H9 (cell line): ENCODE measurements at regions not wholly inside any gene's neighbourhood (a gene's known extent, or its start where the extent isn't known, plus 50 kb on each side); places are given as distances from the start of the nearest gene placed in this dataset.

Experiments used
- DNase-seq: peaks from one replicate; pipeline ENCODE4 v3.0.0-alpha.2; 2017
- H2AFZ ChIP-seq: one replicate; pipeline ENCODE4 v1.6.1; 2013; ENCODE audit warnings: mild to moderate bottlenecking, low read length, control low read depth, moderate library complexity
- H2AK5ac ChIP-seq: 2 replicates; pipeline ENCODE4 v1.6.1; 2013; ENCODE audit warnings: low read length, control low read depth, mixed read lengths; ENCODE audit not compliant: insufficient read length
- H2BK120ac ChIP-seq: one replicate; pipeline ENCODE4 v1.6.1; 2013; ENCODE audit warnings: low read depth, mild to moderate bottlenecking, low read length, control low read depth, inconsistent platforms; ENCODE audit not compliant: poor library complexity, severe bottlenecking
- H2BK12ac ChIP-seq: 2 replicates; pipeline ENCODE4 v1.6.1; 2013; ENCODE audit warnings: low read length, control low read depth, mixed read lengths, low read depth; ENCODE audit not compliant: insufficient read length
- H2BK15ac ChIP-seq: 2 replicates; pipeline ENCODE4 v1.6.1; 2013; ENCODE audit warnings: low read depth, low read length, control low read depth
- H2BK20ac ChIP-seq: one replicate; pipeline ENCODE4 v1.6.1; 2013; ENCODE audit warnings: low read depth, mild to moderate bottlenecking, low read length, control low read depth, inconsistent platforms; ENCODE audit not compliant: poor library complexity, severe bottlenecking
- H2BK5ac ChIP-seq: 2 replicates; pipeline ENCODE4 v1.6.1; 2013; ENCODE audit warnings: low read length, control low read depth, mixed read lengths; ENCODE audit not compliant: insufficient read length
- H3K14ac ChIP-seq: 2 replicates; pipeline ENCODE4 v1.6.1; 2013; ENCODE audit warnings: low read length, control low read depth; ENCODE audit not compliant: insufficient read depth
- H3K18ac ChIP-seq: 2 replicates; pipeline ENCODE4 v1.6.1; 2013; ENCODE audit warnings: low read depth, mild to moderate bottlenecking, mixed read lengths, low read length, control low read depth; ENCODE audit not compliant: insufficient read length
- H3K23ac ChIP-seq: 2 replicates; pipeline ENCODE4 v1.6.1; 2013; ENCODE audit warnings: low read length, control low read depth, mixed read lengths, low read depth; ENCODE audit not compliant: insufficient read length
- H3K23me2 ChIP-seq: 2 replicates; pipeline ENCODE4 v1.6.1; 2013; ENCODE audit warnings: low read depth, mild to moderate bottlenecking, mixed read lengths, low read length, control low read depth; ENCODE audit not compliant: insufficient read length, poor library complexity, severe bottlenecking
- H3K27ac ChIP-seq: 2 replicates; pipeline ENCODE4 v1.5.1; 2013; ENCODE audit warnings: low read length, control low read depth, mixed read lengths, low read depth; ENCODE audit not compliant: insufficient read length
- H3K27me3 ChIP-seq: 2 replicates; pipeline ENCODE4 v1.6.1; 2013; ENCODE audit warnings: low read length, control low read depth, inconsistent platforms; ENCODE audit not compliant: insufficient read depth
- H3K4ac ChIP-seq: 2 replicates; pipeline ENCODE4 v1.6.1; 2013; ENCODE audit warnings: low read depth, mild to moderate bottlenecking, control low read depth, inconsistent platforms, low read length, moderate library complexity
- H3K4me1 ChIP-seq: 2 replicates; pipeline ENCODE4 v1.6.1; 2013; ENCODE audit warnings: low read length, control low read depth, inconsistent platforms; ENCODE audit not compliant: insufficient read depth
- H3K4me2 ChIP-seq: 2 replicates; pipeline ENCODE4 v1.6.1; 2013; ENCODE audit warnings: low read length, control low read depth, mixed read lengths; ENCODE audit not compliant: insufficient read length, insufficient read depth
- H3K56ac ChIP-seq: 2 replicates; pipeline ENCODE4 v1.6.1; 2013; ENCODE audit warnings: low read depth, mild to moderate bottlenecking, mixed read lengths, low read length, control low read depth; ENCODE audit not compliant: insufficient read length
- H3K79me1 ChIP-seq: 2 replicates; pipeline ENCODE4 v1.6.1; 2013; ENCODE audit warnings: low read depth, mild to moderate bottlenecking, moderate library complexity, low read length, control low read depth, inconsistent platforms; ENCODE audit not compliant: insufficient read depth, poor library complexity, severe bottlenecking
- H3K79me2 ChIP-seq: 2 replicates; pipeline ENCODE4 v1.6.1; 2013; ENCODE audit warnings: low read length, control low read depth, inconsistent platforms; ENCODE audit not compliant: insufficient read depth
- H3K9ac ChIP-seq: 2 replicates; pipeline ENCODE4 v1.6.1; 2013; ENCODE audit warnings: low read length, control low read depth, mixed read lengths; ENCODE audit not compliant: insufficient read length; ENCODE audit errors: extremely low read depth
- H3K9me3 ChIP-seq: one replicate; pipeline ENCODE4 v1.6.1; 2013; ENCODE audit warnings: low read depth, low read length, inconsistent platforms; ENCODE audit not compliant: control insufficient read depth
- H3T11ph ChIP-seq: one replicate; pipeline ENCODE4 v1.6.1; 2013; ENCODE audit warnings: mild to moderate bottlenecking, low read length, control low read depth, inconsistent platforms
- H4K20me1 ChIP-seq: one replicate; pipeline ENCODE4 v1.6.1; 2013; ENCODE audit not compliant: control insufficient read depth, insufficient read length, insufficient read depth
- H4K5ac ChIP-seq: 2 replicates; pipeline ENCODE4 v1.6.1; 2013; ENCODE audit warnings: low read depth, mild to moderate bottlenecking, mixed read lengths, low read length, control low read depth; ENCODE audit not compliant: insufficient read length
- H4K8ac ChIP-seq: replicated peaks from 2 replicates; pipeline ENCODE4 v1.6.1; 2013; ENCODE audit warnings: low read length, control low read depth, mixed read lengths, low read depth; ENCODE audit not compliant: insufficient read length
- H4K91ac ChIP-seq: 2 replicates; pipeline ENCODE4 v1.6.1; 2013; ENCODE audit warnings: low read depth, mild to moderate bottlenecking, moderate library complexity, mixed read lengths, low read length, control low read depth; ENCODE audit not compliant: insufficient read length
- H3K27ac Mint-ChIP-seq, 3 experiments: 2 replicates in 2 of 3; 3 replicates in 1 of 3; pipeline ENCODE4 v1.8.0; 2020 to 2021; ENCODE audit warnings: mixed read lengths in 3 of 3, mild to moderate bottlenecking in 1 of 3, moderate library complexity in 1 of 3
- H3K27me3 Mint-ChIP-seq: 2 replicates; pipeline ENCODE4 v1.8.0; 2021; ENCODE audit warnings: low read depth, mild to moderate bottlenecking, moderate library complexity, mixed read lengths
- H3K36me3 Mint-ChIP-seq, 3 experiments: 2 replicates in 2 of 3; 3 replicates in 1 of 3; pipeline ENCODE4 v1.8.0; 2020 to 2021; ENCODE audit warnings: low read depth in 3 of 3, mixed read lengths in 3 of 3; ENCODE audit not compliant: insufficient read depth in 1 of 3
- H3K4me1 Mint-ChIP-seq, 2 experiments: 2 replicates each; pipeline ENCODE4 v1.8.0; 2020; ENCODE audit warnings: mixed read lengths in 2 of 2
- H3K4me3 Mint-ChIP-seq, 2 experiments: 2 replicates in 1 of 2; 3 replicates in 1 of 2; pipeline ENCODE4 v1.8.0; 2020 to 2021; ENCODE audit warnings: mild to moderate bottlenecking in 2 of 2, mixed read lengths in 2 of 2, moderate library complexity in 1 of 2
- H3K9me3 Mint-ChIP-seq, 2 experiments: 2 replicates in 1 of 2; 3 replicates in 1 of 2; pipeline ENCODE4 v1.8.0; 2020; ENCODE audit warnings: mild to moderate bottlenecking in 2 of 2, mixed read lengths in 2 of 2, moderate library complexity in 1 of 2
- CTCF ChIP-seq: fragments of 200-600 bp; sonication (generic); conservative IDR thresholded peaks from 3 replicates; pipeline ENCODE4 v1.8.0; 2021; ENCODE audit warnings: antibody characterized with exemption, mild to moderate bottlenecking
- WGBS: extraction: QIAGEN DNeasy Blood & Tissue Kit; methylation state at CpG from one replicate; pipeline ENCODE4 v1.1.7; 2013; ENCODE audit warnings: missing lambda C conversion rate, low lambda C conversion rate, mixed read lengths; ENCODE audit not compliant: insufficient read length; ENCODE audit errors: extremely low coverage; 5-methylcytosine and 5-hydroxymethylcytosine counted together

GRCh38 chr12:75661908-75662307 is 150.5 kb upstream of the KRR1 start:
- no peak overlapping the region for H3K4me2 ChIP-seq
- H2BK20ac ChIP-seq = no peak overlapping the region
- H3K27ac ChIP-seq = no peak overlapping the region
- no peak overlapping the region for H3T11ph ChIP-seq
- no peak overlapping the region for H3K4me3 Mint-ChIP-seq
- H3K27me3 Mint-ChIP-seq = no peaks in the 10 kb centered on the region
- no peak overlapping the region for H2BK5ac ChIP-seq
- no peaks in the 10 kb centered on the region for H3K79me1 ChIP-seq
- no peak overlapping the region for H3K23ac ChIP-seq
- H2BK15ac ChIP-seq = no peak overlapping the region
- no peaks in the 10 kb centered on the region for H3K79me2 ChIP-seq
- TF ChIP-seq CTCF = no peak
- H3K4me1 Mint-ChIP-seq = peaks cover 13 to 15% of the 10 kb centered on the region in 2 experiments
- H3K4me1 ChIP-seq = no peaks in the 10 kb centered on the region; the same call in 1 of the 2 replicates
- no peak overlapping the region for H2AFZ ChIP-seq
- no peak overlapping the region for H3K18ac ChIP-seq
- no peaks in the 10 kb centered on the region for H3K9me3 Mint-ChIP-seq
- H3K9ac ChIP-seq = no peak overlapping the region
- H3K23me2 ChIP-seq = no peaks in the 10 kb centered on the region
- H3K14ac ChIP-seq = no peak overlapping the region
- no peak overlapping the region for H2BK120ac ChIP-seq
- H3K4ac ChIP-seq = no peak overlapping the region
- no peak overlapping the region for H4K8ac ChIP-seq
- H3K27ac Mint-ChIP-seq = no peak overlapping the region
- H4K5ac ChIP-seq = no peak overlapping the region
- H4K91ac ChIP-seq = no peak overlapping the region
- H2BK12ac ChIP-seq = no peak overlapping the region
- WGBS = no CpG with 5 or more reads among the region's 1 CpG
- no peak for DNase-seq
- H3K9me3 ChIP-seq = no peaks in the 10 kb centered on the region
- H3K56ac ChIP-seq = no peak overlapping the region
- no peak overlapping the region for H2AK5ac ChIP-seq
- H3K36me3 Mint-ChIP-seq = no peaks in the 10 kb centered on the region
- H3K27me3 ChIP-seq = no peaks in the 10 kb centered on the region
- H4K20me1 ChIP-seq = no peaks in the 10 kb centered on the region
